ENCODE measurements at regions not wholly inside any gene's neighbourhood (a gene's known extent, or its start where the extent isn't known, plus 50 kb on each side); places are given as distances from the start of the nearest gene placed in this dataset.

- no peak for TF ChIP-seq CTCF (IDR thresholded peaks at IDR 0.05; ENCODE audit: low read depth, low read length)
These were observed 512.2 kb upstream of the ADAMTS16 start for GRCh38 chr5:4627929-4628328.

GRCh38 chr5:4628645-4629385 lies 511.3 kb upstream of the ADAMTS16 start:
- H3K4me3 ChIP-seq (ENCODE audit: low read depth, low read length), result no peak overlapping the region
- in situ Hi-C loops (cut with HindIII; ENCODE audit: low sequenced_read_pairs), result no loop called here
- no peak for DNase-seq (ENCODE audit: low read depth, low spot score)
- TF ChIP-seq CTCF (IDR thresholded peaks at IDR 0.05; ENCODE audit: low read depth, low read length), result no peak

More at GRCh38 chr5:4627929-4628328, 512.2 kb upstream of the ADAMTS16 start:
- H3K4me3 ChIP-seq (ENCODE audit: low read depth, low read length), result no peak overlapping the region
- in situ Hi-C loops (cut with HindIII; ENCODE audit: low sequenced_read_pairs), result no loop called here
- no peak for DNase-seq (ENCODE audit: low read depth, low spot score)

- no peak overlapping the region for H3K4me3 ChIP-seq (ENCODE audit: low read depth, low read length)
- no peak for DNase-seq (ENCODE audit: low read depth, low spot score)
- no peak for TF ChIP-seq CTCF (IDR thresholded peaks at IDR 0.05; ENCODE audit: low read depth, low read length)
- in situ Hi-C loops (cut with HindIII; ENCODE audit: low sequenced_read_pairs), result no loop called here
These were observed 510.1 kb upstream of the ADAMTS16 start for GRCh38 chr5:4630031-4630430.

- H3K4me3 ChIP-seq (ENCODE audit: low read depth, low read length), result no peak overlapping the region
- in situ Hi-C loops (cut with HindIII; ENCODE audit: low sequenced_read_pairs), result no loop called here
- DNase-seq (ENCODE audit: low read depth, low spot score), result no peak
- no peak for TF ChIP-seq CTCF (IDR thresholded peaks at IDR 0.05; ENCODE audit: low read depth, low read length)
These were observed 505.8 kb upstream of the ADAMTS16 start for GRCh38 chr5:4634342-4634741.

GRCh38 chr5:4636378-4636777 lies 503.8 kb upstream of the ADAMTS16 start:
- no peak for DNase-seq (ENCODE audit: low read depth, low spot score)
- no peak overlapping the region for H3K4me3 ChIP-seq (ENCODE audit: low read depth, low read length)
- no peak for TF ChIP-seq CTCF (IDR thresholded peaks at IDR 0.05; ENCODE audit: low read depth, low read length)
- in situ Hi-C loops (cut with HindIII; ENCODE audit: low sequenced_read_pairs), result no loop called here

GRCh38 chr5:4639946-4640345 lies 500.2 kb upstream of the ADAMTS16 start:
- no peak for DNase-seq (ENCODE audit: low read depth, low spot score)
- H3K4me3 ChIP-seq (ENCODE audit: low read depth, low read length), result no peak overlapping the region
- TF ChIP-seq CTCF (IDR thresholded peaks at IDR 0.05; ENCODE audit: low read depth, low read length), result no peak
- in situ Hi-C loops (cut with HindIII; ENCODE audit: low sequenced_read_pairs), result no loop called here

All from astrocyte of the spinal cord (primary cell).